GM23338 (cell line): ENCODE measurements at regions not wholly inside any gene's neighbourhood (a gene's known extent, or its start where the extent isn't known, plus 50 kb on each side); places are given as distances from the start of the nearest gene placed in this dataset.

ENCODE experiments used
- ATAC-seq: fragments of 200-7000 bp; cut with Tn5 transposase; 3 replicates; pipeline ENCODE4 v1.9.1; 2020
- DNase-seq: peaks from one replicate; pipeline ENCODE4 v3.0.0-alpha.2; 2015; ENCODE audit warnings: low spot score
- H2AFZ ChIP-seq: fragments of 200-600 bp; sonication (generic); 2 replicates; pipeline ENCODE4 v1.8.0; 2016; ENCODE audit warnings: antibody characterized with exemption, mild to moderate bottlenecking, moderate library complexity
- H3F3A ChIP-seq: fragments of 200-600 bp; sonication (generic); replicated peaks from 2 replicates; pipeline ENCODE4 v1.8.0; 2017; ENCODE audit warnings: antibody characterized with exemption, mixed run types, low read depth
- H3K27ac ChIP-seq: fragments of 200-600 bp; sonication (generic); 2 replicates; pipeline ENCODE4 v1.6.1; 2016; ENCODE audit warnings: low read depth
- H3K27me3 ChIP-seq: fragments of 200-600 bp; sonication (generic); 2 replicates; pipeline ENCODE4 v1.8.0; 2016; ENCODE audit warnings: mild to moderate bottlenecking, mixed run types, moderate library complexity; ENCODE audit not compliant: insufficient read depth
- H3K36me3 ChIP-seq: fragments of 200-600 bp; sonication (generic); 2 replicates; pipeline ENCODE4 v1.8.0; 2016; ENCODE audit warnings: mild to moderate bottlenecking; ENCODE audit not compliant: insufficient read depth
- H3K4me1 ChIP-seq: fragments of 200-600 bp; sonication (generic); 2 replicates; pipeline ENCODE4 v1.8.0; 2016; ENCODE audit warnings: mild to moderate bottlenecking, moderate library complexity; ENCODE audit not compliant: insufficient read depth
- H3K4me2 ChIP-seq: fragments of 200-600 bp; sonication (generic); 2 replicates; pipeline ENCODE4 v1.7.1; 2017; ENCODE audit warnings: mixed run types
- H3K4me3 ChIP-seq: fragments of 200-600 bp; sonication (generic); 2 replicates; pipeline ENCODE4 v1.6.1; 2016; ENCODE audit warnings: mixed run types
- H3K79me2 ChIP-seq: fragments of 200-600 bp; sonication (generic); replicated peaks from 2 replicates; pipeline ENCODE4 v1.8.0; 2017; ENCODE audit warnings: mild to moderate bottlenecking; ENCODE audit not compliant: insufficient read depth
- H3K9me2 ChIP-seq: fragments of 200-600 bp; sonication (generic); 2 replicates; pipeline ENCODE4 v1.8.0; 2017; ENCODE audit not compliant: insufficient read depth
- H4K20me1 ChIP-seq: fragments of 200-600 bp; sonication (generic); replicated peaks from 2 replicates; pipeline ENCODE4 v1.8.0; 2017; ENCODE audit warnings: mild to moderate bottlenecking; ENCODE audit not compliant: insufficient read depth
- H3K27ac Mint-ChIP-seq: 2 replicates; pipeline ENCODE4 v1.8.0; 2020; ENCODE audit warnings: inconsistent platforms, mild to moderate bottlenecking, moderate library complexity, mixed read lengths
- H3K27me3 Mint-ChIP-seq: 3 replicates; pipeline ENCODE4 v1.8.0; 2022; ENCODE audit warnings: low read depth, mild to moderate bottlenecking, moderate library complexity, mixed read lengths, inconsistent platforms; ENCODE audit not compliant: insufficient read depth, poor library complexity
- H3K36me3 Mint-ChIP-seq: 3 replicates; pipeline ENCODE4 v1.8.0; 2021; ENCODE audit warnings: low read depth, mild to moderate bottlenecking, inconsistent platforms, moderate library complexity, mixed read lengths
- H3K4me1 Mint-ChIP-seq: 3 replicates; pipeline ENCODE4 v1.8.0; 2020; ENCODE audit warnings: mild to moderate bottlenecking, inconsistent platforms, mixed read lengths
- H3K4me3 Mint-ChIP-seq: 3 replicates; pipeline ENCODE4 v1.8.0; 2021; ENCODE audit warnings: moderate library complexity, mild to moderate bottlenecking, inconsistent platforms, mixed read lengths
- H3K9me3 Mint-ChIP-seq: 3 replicates; pipeline ENCODE4 v1.8.0; 2020; ENCODE audit warnings: moderate library complexity, mild to moderate bottlenecking, inconsistent platforms, mixed read lengths
- CREB1 ChIP-seq: fragments of 250-450 bp; sonication (Bioruptor Pico); IDR thresholded peaks from 2 replicates; pipeline ENCODE4 v1.5.0; 2020; ENCODE audit warnings: low read depth, mild to moderate bottlenecking, moderate library complexity
- EZH2 ChIP-seq: fragments of 200-600 bp; sonication (generic); IDR thresholded peaks from one replicate; pipeline ENCODE4 v1.8.0; 2017; ENCODE audit warnings: antibody characterized with exemption, mild to moderate bottlenecking, low read depth; ENCODE audit not compliant: unreplicated experiment
- EZH2phosphoT487 ChIP-seq: fragments of 200-600 bp; sonication (generic); IDR thresholded peaks from one replicate; pipeline ENCODE4 v1.8.1; 2018; ENCODE audit warnings: antibody characterized with exemption; ENCODE audit not compliant: unreplicated experiment
- JUNB ChIP-seq: IDR thresholded peaks from one replicate; pipeline ENCODE4 v1.6.1; 2016; ENCODE audit warnings: antibody characterized with exemption; ENCODE audit not compliant: unreplicated experiment
- NANOG ChIP-seq: IDR thresholded peaks from 2 replicates; pipeline ENCODE4 v1.6.1; 2016; ENCODE audit warnings: antibody characterized with exemption, borderline replicate concordance
- POLR2AphosphoS5 ChIP-seq: IDR thresholded peaks from 2 replicates; pipeline ENCODE4 v1.6.1; 2016; ENCODE audit warnings: antibody characterized with exemption, low read depth
- STAT1 ChIP-seq: IDR thresholded peaks from one replicate; pipeline ENCODE4 v1.6.1; 2016; ENCODE audit warnings: antibody characterized with exemption; ENCODE audit not compliant: unreplicated experiment
- ZNF114 ChIP-seq: fragments of 250-450 bp; sonication (Bioruptor Pico); IDR thresholded peaks from 2 replicates; pipeline ENCODE4 v1.5.0; 2020; ENCODE audit warnings: mild to moderate bottlenecking, moderate library complexity
- ZNF331 ChIP-seq: fragments of 250-450 bp; sonication (Bioruptor Pico); IDR thresholded peaks from 2 replicates; pipeline ENCODE4 v1.5.0; 2020; ENCODE audit warnings: low read depth, mild to moderate bottlenecking, moderate library complexity
- TF ChIP-seq, protein P1 (sequence below): IDR thresholded peaks from one replicate; pipeline ENCODE4 v1.6.1; 2018; ENCODE audit warnings: antibody characterized with exemption; ENCODE audit not compliant: unreplicated experiment
- TF ChIP-seq, protein P2 (sequence below): fragments of 250-450 bp; sonication (Bioruptor Pico); IDR thresholded peaks from 2 replicates; pipeline ENCODE4 v1.5.0; 2020; ENCODE audit warnings: mild to moderate bottlenecking, moderate library complexity
- TF ChIP-seq, protein P3 (sequence below), 2 experiments: fragments of 200-600 bp in 1 of 2; sonication (generic) in 1 of 2; conservative IDR thresholded peaks; 2 replicates each; pipeline versions ENCODE4 v1.5.1 to v1.6.1; 2016 to 2017; ENCODE audit warnings: antibody characterized with exemption in 2 of 2, low read depth in 2 of 2, mild to moderate bottlenecking in 2 of 2, moderate library complexity in 1 of 2
- TF ChIP-seq, protein P4 (sequence below): IDR thresholded peaks from 2 replicates; pipeline ENCODE4 v1.6.1; 2016; ENCODE audit warnings: antibody characterized with exemption

DNA sequence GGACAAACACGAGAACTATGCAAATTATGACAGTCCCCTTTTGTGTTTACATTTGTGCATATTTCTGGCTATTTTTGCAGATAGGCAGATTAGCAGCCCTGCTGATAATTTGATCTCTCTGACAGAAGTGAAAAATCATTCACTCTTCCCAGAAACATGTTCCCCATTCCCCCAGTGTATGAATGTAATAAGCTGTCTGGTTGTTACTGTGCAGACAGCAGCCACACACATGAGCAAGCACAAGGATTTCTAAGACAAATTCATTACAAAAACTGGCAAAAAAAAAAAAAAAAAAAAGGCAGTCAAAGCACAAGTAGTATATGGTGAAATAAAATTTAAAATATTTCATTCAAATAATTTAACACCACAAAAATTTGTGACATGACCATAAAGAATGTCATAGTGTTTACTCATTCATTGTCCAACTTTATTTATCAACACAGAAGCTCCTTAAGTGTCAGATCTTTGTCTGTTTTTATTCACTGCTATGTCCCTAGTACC lies 95.5 kb upstream of the VGLL2 start:
- no peaks in the 10 kb centered on the region for H3K36me3 ChIP-seq
- no peak overlapping the region for H3K4me3 Mint-ChIP-seq
- peaks cover 1% of the 10 kb centered on the region for H3K27me3 Mint-ChIP-seq
- TF ChIP-seq, protein P1, sequence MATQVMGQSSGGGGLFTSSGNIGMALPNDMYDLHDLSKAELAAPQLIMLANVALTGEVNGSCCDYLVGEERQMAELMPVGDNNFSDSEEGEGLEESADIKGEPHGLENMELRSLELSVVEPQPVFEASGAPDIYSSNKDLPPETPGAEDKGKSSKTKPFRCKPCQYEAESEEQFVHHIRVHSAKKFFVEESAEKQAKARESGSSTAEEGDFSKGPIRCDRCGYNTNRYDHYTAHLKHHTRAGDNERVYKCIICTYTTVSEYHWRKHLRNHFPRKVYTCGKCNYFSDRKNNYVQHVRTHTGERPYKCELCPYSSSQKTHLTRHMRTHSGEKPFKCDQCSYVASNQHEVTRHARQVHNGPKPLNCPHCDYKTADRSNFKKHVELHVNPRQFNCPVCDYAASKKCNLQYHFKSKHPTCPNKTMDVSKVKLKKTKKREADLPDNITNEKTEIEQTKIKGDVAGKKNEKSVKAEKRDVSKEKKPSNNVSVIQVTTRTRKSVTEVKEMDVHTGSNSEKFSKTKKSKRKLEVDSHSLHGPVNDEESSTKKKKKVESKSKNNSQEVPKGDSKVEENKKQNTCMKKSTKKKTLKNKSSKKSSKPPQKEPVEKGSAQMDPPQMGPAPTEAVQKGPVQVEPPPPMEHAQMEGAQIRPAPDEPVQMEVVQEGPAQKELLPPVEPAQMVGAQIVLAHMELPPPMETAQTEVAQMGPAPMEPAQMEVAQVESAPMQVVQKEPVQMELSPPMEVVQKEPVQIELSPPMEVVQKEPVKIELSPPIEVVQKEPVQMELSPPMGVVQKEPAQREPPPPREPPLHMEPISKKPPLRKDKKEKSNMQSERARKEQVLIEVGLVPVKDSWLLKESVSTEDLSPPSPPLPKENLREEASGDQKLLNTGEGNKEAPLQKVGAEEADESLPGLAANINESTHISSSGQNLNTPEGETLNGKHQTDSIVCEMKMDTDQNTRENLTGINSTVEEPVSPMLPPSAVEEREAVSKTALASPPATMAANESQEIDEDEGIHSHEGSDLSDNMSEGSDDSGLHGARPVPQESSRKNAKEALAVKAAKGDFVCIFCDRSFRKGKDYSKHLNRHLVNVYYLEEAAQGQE: no peak
- no peak for TF ChIP-seq STAT1
- TF ChIP-seq, protein P2, sequence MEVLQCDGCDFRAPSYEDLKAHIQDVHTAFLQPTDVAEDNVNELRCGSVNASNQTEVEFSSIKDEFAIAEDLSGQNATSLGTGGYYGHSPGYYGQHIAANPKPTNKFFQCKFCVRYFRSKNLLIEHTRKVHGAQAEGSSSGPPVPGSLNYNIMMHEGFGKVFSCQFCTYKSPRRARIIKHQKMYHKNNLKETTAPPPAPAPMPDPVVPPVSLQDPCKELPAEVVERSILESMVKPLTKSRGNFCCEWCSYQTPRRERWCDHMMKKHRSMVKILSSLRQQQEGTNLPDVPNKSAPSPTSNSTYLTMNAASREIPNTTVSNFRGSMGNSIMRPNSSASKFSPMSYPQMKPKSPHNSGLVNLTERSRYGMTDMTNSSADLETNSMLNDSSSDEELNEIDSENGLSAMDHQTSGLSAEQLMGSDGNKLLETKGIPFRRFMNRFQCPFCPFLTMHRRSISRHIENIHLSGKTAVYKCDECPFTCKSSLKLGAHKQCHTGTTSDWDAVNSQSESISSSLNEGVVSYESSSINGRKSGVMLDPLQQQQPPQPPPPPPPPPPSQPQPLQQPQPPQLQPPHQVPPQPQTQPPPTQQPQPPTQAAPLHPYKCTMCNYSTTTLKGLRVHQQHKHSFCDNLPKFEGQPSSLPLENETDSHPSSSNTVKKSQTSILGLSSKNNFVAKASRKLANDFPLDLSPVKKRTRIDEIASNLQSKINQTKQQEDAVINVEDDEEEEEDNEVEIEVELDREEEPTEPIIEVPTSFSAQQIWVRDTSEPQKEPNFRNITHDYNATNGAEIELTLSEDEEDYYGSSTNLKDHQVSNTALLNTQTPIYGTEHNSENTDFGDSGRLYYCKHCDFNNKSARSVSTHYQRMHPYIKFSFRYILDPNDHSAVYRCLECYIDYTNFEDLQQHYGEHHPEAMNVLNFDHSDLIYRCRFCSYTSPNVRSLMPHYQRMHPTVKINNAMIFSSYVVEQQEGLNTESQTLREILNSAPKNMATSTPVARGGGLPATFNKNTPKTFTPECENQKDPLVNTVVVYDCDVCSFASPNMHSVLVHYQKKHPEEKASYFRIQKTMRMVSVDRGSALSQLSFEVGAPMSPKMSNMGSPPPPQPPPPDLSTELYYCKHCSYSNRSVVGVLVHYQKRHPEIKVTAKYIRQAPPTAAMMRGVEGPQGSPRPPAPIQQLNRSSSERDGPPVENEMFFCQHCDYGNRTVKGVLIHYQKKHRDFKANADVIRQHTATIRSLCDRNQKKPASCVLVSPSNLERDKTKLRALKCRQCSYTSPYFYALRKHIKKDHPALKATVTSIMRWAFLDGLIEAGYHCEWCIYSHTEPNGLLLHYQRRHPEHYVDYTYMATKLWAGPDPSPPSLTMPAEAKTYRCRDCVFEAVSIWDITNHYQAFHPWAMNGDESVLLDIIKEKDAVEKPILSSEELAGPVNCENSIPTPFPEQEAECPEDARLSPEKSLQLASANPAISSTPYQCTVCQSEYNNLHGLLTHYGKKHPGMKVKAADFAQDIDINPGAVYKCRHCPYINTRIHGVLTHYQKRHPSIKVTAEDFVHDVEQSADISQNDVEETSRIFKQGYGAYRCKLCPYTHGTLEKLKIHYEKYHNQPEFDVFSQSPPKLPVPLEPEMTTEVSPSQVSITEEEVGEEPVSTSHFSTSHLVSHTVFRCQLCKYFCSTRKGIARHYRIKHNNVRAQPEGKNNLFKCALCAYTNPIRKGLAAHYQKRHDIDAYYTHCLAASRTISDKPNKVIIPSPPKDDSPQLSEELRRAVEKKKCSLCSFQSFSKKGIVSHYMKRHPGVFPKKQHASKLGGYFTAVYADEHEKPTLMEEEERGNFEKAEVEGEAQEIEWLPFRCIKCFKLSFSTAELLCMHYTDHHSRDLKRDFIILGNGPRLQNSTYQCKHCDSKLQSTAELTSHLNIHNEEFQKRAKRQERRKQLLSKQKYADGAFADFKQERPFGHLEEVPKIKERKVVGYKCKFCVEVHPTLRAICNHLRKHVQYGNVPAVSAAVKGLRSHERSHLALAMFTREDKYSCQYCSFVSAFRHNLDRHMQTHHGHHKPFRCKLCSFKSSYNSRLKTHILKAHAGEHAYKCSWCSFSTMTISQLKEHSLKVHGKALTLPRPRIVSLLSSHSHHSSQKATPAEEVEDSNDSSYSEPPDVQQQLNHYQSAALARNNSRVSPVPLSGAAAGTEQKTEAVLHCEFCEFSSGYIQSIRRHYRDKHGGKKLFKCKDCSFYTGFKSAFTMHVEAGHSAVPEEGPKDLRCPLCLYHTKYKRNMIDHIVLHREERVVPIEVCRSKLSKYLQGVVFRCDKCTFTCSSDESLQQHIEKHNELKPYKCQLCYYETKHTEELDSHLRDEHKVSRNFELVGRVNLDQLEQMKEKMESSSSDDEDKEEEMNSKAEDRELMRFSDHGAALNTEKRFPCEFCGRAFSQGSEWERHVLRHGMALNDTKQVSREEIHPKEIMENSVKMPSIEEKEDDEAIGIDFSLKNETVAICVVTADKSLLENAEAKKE (CRISPR knock-in tag): no peak
- no peak for TF ChIP-seq POLR2AphosphoS5
- TF ChIP-seq EZH2: no peak
- no peak for TF ChIP-seq ZNF331 (CRISPR knock-in tag)
- TF ChIP-seq EZH2phosphoT487: no peak
- TF ChIP-seq, protein P3, sequence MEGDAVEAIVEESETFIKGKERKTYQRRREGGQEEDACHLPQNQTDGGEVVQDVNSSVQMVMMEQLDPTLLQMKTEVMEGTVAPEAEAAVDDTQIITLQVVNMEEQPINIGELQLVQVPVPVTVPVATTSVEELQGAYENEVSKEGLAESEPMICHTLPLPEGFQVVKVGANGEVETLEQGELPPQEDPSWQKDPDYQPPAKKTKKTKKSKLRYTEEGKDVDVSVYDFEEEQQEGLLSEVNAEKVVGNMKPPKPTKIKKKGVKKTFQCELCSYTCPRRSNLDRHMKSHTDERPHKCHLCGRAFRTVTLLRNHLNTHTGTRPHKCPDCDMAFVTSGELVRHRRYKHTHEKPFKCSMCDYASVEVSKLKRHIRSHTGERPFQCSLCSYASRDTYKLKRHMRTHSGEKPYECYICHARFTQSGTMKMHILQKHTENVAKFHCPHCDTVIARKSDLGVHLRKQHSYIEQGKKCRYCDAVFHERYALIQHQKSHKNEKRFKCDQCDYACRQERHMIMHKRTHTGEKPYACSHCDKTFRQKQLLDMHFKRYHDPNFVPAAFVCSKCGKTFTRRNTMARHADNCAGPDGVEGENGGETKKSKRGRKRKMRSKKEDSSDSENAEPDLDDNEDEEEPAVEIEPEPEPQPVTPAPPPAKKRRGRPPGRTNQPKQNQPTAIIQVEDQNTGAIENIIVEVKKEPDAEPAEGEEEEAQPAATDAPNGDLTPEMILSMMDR (conservative IDR thresholded peaks at IDR 0.05; ENCODE audit: low read depth in 2 of 2): no peak
- no peak for TF ChIP-seq JUNB
- TF ChIP-seq CREB1 (CRISPR knock-in tag): no peak
- TF ChIP-seq ZNF114 (CRISPR knock-in tag): no peak
- TF ChIP-seq, protein P4, sequence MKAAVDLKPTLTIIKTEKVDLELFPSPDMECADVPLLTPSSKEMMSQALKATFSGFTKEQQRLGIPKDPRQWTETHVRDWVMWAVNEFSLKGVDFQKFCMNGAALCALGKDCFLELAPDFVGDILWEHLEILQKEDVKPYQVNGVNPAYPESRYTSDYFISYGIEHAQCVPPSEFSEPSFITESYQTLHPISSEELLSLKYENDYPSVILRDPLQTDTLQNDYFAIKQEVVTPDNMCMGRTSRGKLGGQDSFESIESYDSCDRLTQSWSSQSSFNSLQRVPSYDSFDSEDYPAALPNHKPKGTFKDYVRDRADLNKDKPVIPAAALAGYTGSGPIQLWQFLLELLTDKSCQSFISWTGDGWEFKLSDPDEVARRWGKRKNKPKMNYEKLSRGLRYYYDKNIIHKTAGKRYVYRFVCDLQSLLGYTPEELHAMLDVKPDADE: no peak
- TF ChIP-seq NANOG: no peak
- H3F3A ChIP-seq: no peaks in the 10 kb centered on the region
- ATAC-seq: no peak
- DNase-seq: no peak
- H3K36me3 Mint-ChIP-seq: no peaks in the 10 kb centered on the region
- H3K4me1 Mint-ChIP-seq: peaks cover 3% of the 10 kb centered on the region; the same call in 1 of the 3 replicates
- no peaks in the 10 kb centered on the region for H3K4me1 ChIP-seq
- no peak overlapping the region for H3K27ac ChIP-seq
- H3K79me2 ChIP-seq: no peaks in the 10 kb centered on the region
- no peaks in the 10 kb centered on the region for H3K9me3 Mint-ChIP-seq
- no peaks in the 10 kb centered on the region for H4K20me1 ChIP-seq
- H3K4me2 ChIP-seq: no peak overlapping the region
- H3K4me3 ChIP-seq: no peak overlapping the region
- no peak overlapping the region for H3K27ac Mint-ChIP-seq
- no peaks in the 10 kb centered on the region for H3K27me3 ChIP-seq
- H3K9me2 ChIP-seq: no peaks in the 10 kb centered on the region
- H2AFZ ChIP-seq: no peak overlapping the region
